SJSA1 (cell line): ENCODE measurements at regions not wholly inside any gene's neighbourhood (a gene's known extent, or its start where the extent isn't known, plus 50 kb on each side); places are given as distances from the start of the nearest gene placed in this dataset.

Experiments used
- DNase-seq, 2 experiments: peaks; one replicate each; pipeline ENCODE4 v3.0.0-alpha.2; 2015 to 2020; ENCODE audit warnings: low spot score in 2 of 2, low read depth in 1 of 2
- H3K27ac ChIP-seq: fragments of 250-450 bp; sonication (Bioruptor Pico); 2 replicates; pipeline ENCODE4 v1.5.1; 2020; ENCODE audit warnings: mild to moderate bottlenecking, moderate library complexity
- H3K27me3 ChIP-seq: fragments of 250-450 bp; sonication (Bioruptor Pico); replicated peaks from 2 replicates; pipeline ENCODE4 v1.5.1; 2020; ENCODE audit warnings: mild to moderate bottlenecking, moderate library complexity
- H3K36me3 ChIP-seq: fragments of 250-450 bp; sonication (Bioruptor Pico); 2 replicates; pipeline ENCODE4 v1.5.1; 2020; ENCODE audit warnings: mild to moderate bottlenecking
- H3K4me1 ChIP-seq: fragments of 250-450 bp; sonication (Bioruptor Pico); replicated peaks from 2 replicates; pipeline ENCODE4 v1.6.1; 2021; ENCODE audit warnings: mild to moderate bottlenecking
- H3K4me3 ChIP-seq: fragments of 250-450 bp; sonication (Bioruptor Pico); 2 replicates; pipeline ENCODE4 v1.5.1; 2020; ENCODE audit warnings: mild to moderate bottlenecking
- H3K9me3 ChIP-seq: fragments of 250-450 bp; sonication (Bioruptor Pico); replicated peaks from 2 replicates; pipeline ENCODE4 v1.5.1; 2020; ENCODE audit warnings: mild to moderate bottlenecking

- H3K36me3 ChIP-seq = no peaks in the 10 kb centered on the region
- H3K4me1 ChIP-seq = no peaks in the 10 kb centered on the region
- no peak for DNase-seq
- H3K27me3 ChIP-seq = no peaks in the 10 kb centered on the region
- H3K4me3 ChIP-seq = no peak overlapping the region
- no peaks in the 10 kb centered on the region for H3K9me3 ChIP-seq
- H3K27ac ChIP-seq = no peak overlapping the region
Measured at GRCh38 chr9:89755821-89756220, 151.0 kb downstream of the GADD45G start.

- DNase-seq = no peak
- H3K27ac ChIP-seq = no peak overlapping the region
- H3K4me3 ChIP-seq = no peak overlapping the region
- H3K27me3 ChIP-seq = no peaks in the 10 kb centered on the region
- H3K36me3 ChIP-seq = no peaks in the 10 kb centered on the region
- H3K4me1 ChIP-seq = no peaks in the 10 kb centered on the region
- H3K9me3 ChIP-seq = no peaks in the 10 kb centered on the region
Measured at GRCh38 chr9:89756891-89757537, 152.2 kb downstream of the GADD45G start.

- Histone ChIP-seq H3K9me3 (no peaks in the 10 kb centered on the region), H3K4me1 (no peaks in the 10 kb centered on the region), H3K27ac (no peak overlapping the region), H3K27me3 (no peaks in the 10 kb centered on the region), H3K36me3 (no peaks in the 10 kb centered on the region), H3K4me3 (no peak overlapping the region)
- no peak for DNase-seq
Measured at GRCh38 chr9:89757776-89758528, 153.1 kb downstream of the GADD45G start.

- Histone ChIP-seq H3K27ac (no peak overlapping the region), H3K27me3 (no peaks in the 10 kb centered on the region), H3K4me1 (no peaks in the 10 kb centered on the region), H3K9me3 (no peaks in the 10 kb centered on the region), H3K36me3 (no peaks in the 10 kb centered on the region), H3K4me3 (no peak overlapping the region)
- no peak for DNase-seq
Measured at GRCh38 chr9:89759572-89759971, 154.8 kb downstream of the GADD45G start.

- no peak for DNase-seq
- H3K36me3 ChIP-seq = no peaks in the 10 kb centered on the region
- no peak overlapping the region for H3K27ac ChIP-seq
- H3K9me3 ChIP-seq = no peaks in the 10 kb centered on the region
- no peaks in the 10 kb centered on the region for H3K4me1 ChIP-seq
- no peaks in the 10 kb centered on the region for H3K27me3 ChIP-seq
- H3K4me3 ChIP-seq = no peak overlapping the region
Measured at GRCh38 chr9:89760123-89760522, 155.3 kb downstream of the GADD45G start.

GRCh38 chr9:89764217-89764616 lies 159.4 kb downstream of the GADD45G start:
- no peak overlapping the region for H3K4me3 ChIP-seq
- no peaks in the 10 kb centered on the region for H3K9me3 ChIP-seq
- no peak overlapping the region for H3K27ac ChIP-seq
- no peaks in the 10 kb centered on the region for H3K4me1 ChIP-seq
- no peaks in the 10 kb centered on the region for H3K27me3 ChIP-seq
- no peaks in the 10 kb centered on the region for H3K36me3 ChIP-seq
- DNase-seq = no peak

- H3K36me3 ChIP-seq = no peaks in the 10 kb centered on the region
- no peak for DNase-seq
- H3K4me1 ChIP-seq = no peaks in the 10 kb centered on the region
- H3K4me3 ChIP-seq = no peak overlapping the region
- H3K27me3 ChIP-seq = no peaks in the 10 kb centered on the region
- no peak overlapping the region for H3K27ac ChIP-seq
- H3K9me3 ChIP-seq = no peaks in the 10 kb centered on the region
Measured at GRCh38 chr9:89765211-89765946, 160.6 kb downstream of the GADD45G start.

GRCh38 chr9:89766991-89767390 lies 162.2 kb downstream of the GADD45G start:
- Histone ChIP-seq H3K36me3 (no peaks in the 10 kb centered on the region), H3K9me3 (no peaks in the 10 kb centered on the region), H3K27ac (no peak overlapping the region), H3K4me1 (no peaks in the 10 kb centered on the region), H3K4me3 (no peak overlapping the region), H3K27me3 (no peaks in the 10 kb centered on the region)
- DNase-seq = no peak

GRCh38 chr9:89768051-89768450 lies 163.2 kb downstream of the GADD45G start:
- no peaks in the 10 kb centered on the region for H3K4me1 ChIP-seq
- H3K4me3 ChIP-seq = no peak overlapping the region
- H3K9me3 ChIP-seq = no peaks in the 10 kb centered on the region
- no peak overlapping the region for H3K27ac ChIP-seq
- no peaks in the 10 kb centered on the region for H3K36me3 ChIP-seq
- no peaks in the 10 kb centered on the region for H3K27me3 ChIP-seq
- no peak for DNase-seq

GRCh38 chr9:89768650-89769071 lies 163.8 kb downstream of the GADD45G start:
- Histone ChIP-seq H3K4me1 (no peaks in the 10 kb centered on the region), H3K36me3 (no peaks in the 10 kb centered on the region), H3K9me3 (no peaks in the 10 kb centered on the region), H3K4me3 (no peak overlapping the region), H3K27ac (no peak overlapping the region), H3K27me3 (no peaks in the 10 kb centered on the region)
- no peak for DNase-seq

GRCh38 chr9:89770531-89771174 lies 165.8 kb downstream of the GADD45G start:
- Histone ChIP-seq H3K9me3 (no peaks in the 10 kb centered on the region), H3K27me3 (no peaks in the 10 kb centered on the region), H3K27ac (no peak overlapping the region), H3K4me3 (no peak overlapping the region), H3K4me1 (no peaks in the 10 kb centered on the region), H3K36me3 (no peaks in the 10 kb centered on the region)
- no peak for DNase-seq

- Histone ChIP-seq H3K4me3 (no peak overlapping the region), H3K27ac (no peak overlapping the region), H3K9me3 (no peaks in the 10 kb centered on the region), H3K4me1 (no peaks in the 10 kb centered on the region), H3K27me3 (no peaks in the 10 kb centered on the region), H3K36me3 (no peaks in the 10 kb centered on the region)
- no peak for DNase-seq
Measured at GRCh38 chr9:89771205-89771604, 166.4 kb downstream of the GADD45G start.

- Histone ChIP-seq H3K36me3 (no peaks in the 10 kb centered on the region), H3K27ac (no peak overlapping the region), H3K9me3 (no peaks in the 10 kb centered on the region), H3K4me1 (no peaks in the 10 kb centered on the region), H3K4me3 (no peak overlapping the region), H3K27me3 (no peaks in the 10 kb centered on the region)
- no peak for DNase-seq
Measured at GRCh38 chr9:89773170-89773569, 168.4 kb downstream of the GADD45G start.
